GM12892 (cell line): ENCODE measurements at regions not wholly inside any gene's neighbourhood (a gene's known extent, or its start where the extent isn't known, plus 50 kb on each side); places are given as distances from the start of the nearest gene placed in this dataset.
A peak's percentile ranks its signal among the peaks of the same experiment; 100 is the strongest.
"Not testable (repeated sequence)": the region's sequence is repeated elsewhere in the genome, so short reads cannot be mapped to it uniquely, and the experiment has no call there.

Source experiments
- DNase-seq: peaks from one replicate; pipeline ENCODE4 v3.0.0; 2011; ENCODE audit not compliant: insufficient read length
- FAIRE-seq: peaks from 2 replicates; lab custom pipeline; 2011; peaks lifted over from hg19 to GRCh38; lab: Jason Lieb, UNC
- POLR2A ChIP-seq: IDR thresholded peaks from 2 replicates; pipeline ENCODE4 v1.6.1; 2011; ENCODE audit warnings: low read depth, low read length, control low read depth
- POLR2AphosphoS5 ChIP-seq: IDR thresholded peaks from 2 replicates; pipeline ENCODE4 v1.6.1; 2011; ENCODE audit warnings: low read depth, low read length, control low read depth
- TAF1 ChIP-seq: IDR thresholded peaks from 2 replicates; pipeline ENCODE4 v1.6.1; 2011; ENCODE audit warnings: low read depth, mild to moderate bottlenecking, control low read depth, low read length, borderline replicate concordance

DNA sequence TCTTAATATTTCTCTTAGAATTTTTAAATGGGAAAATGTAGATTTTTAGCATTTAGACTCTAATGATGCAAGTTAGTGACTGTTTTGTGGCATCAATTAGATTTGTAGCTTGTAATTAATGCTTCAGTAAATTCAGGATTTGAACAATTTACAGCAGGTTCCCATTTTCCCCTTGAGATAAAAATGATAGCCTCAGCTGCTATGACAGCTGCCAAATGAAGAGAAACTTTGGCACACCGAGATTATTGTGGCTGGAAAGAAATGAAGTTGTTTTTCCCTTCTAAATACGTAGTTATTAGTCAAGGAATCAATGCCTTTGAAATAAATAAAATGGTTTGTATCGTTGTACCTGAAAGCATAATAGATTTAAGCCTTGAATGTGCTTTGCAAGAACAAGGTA lies 206.4 kb upstream of the P2RY1 start:
- FAIRE-seq (no peak), DNase-seq (no peak)
- no peak for TF ChIP-seq TAF1
- no peak for TF ChIP-seq POLR2A
- TF ChIP-seq POLR2AphosphoS5, result no peak

DNA sequence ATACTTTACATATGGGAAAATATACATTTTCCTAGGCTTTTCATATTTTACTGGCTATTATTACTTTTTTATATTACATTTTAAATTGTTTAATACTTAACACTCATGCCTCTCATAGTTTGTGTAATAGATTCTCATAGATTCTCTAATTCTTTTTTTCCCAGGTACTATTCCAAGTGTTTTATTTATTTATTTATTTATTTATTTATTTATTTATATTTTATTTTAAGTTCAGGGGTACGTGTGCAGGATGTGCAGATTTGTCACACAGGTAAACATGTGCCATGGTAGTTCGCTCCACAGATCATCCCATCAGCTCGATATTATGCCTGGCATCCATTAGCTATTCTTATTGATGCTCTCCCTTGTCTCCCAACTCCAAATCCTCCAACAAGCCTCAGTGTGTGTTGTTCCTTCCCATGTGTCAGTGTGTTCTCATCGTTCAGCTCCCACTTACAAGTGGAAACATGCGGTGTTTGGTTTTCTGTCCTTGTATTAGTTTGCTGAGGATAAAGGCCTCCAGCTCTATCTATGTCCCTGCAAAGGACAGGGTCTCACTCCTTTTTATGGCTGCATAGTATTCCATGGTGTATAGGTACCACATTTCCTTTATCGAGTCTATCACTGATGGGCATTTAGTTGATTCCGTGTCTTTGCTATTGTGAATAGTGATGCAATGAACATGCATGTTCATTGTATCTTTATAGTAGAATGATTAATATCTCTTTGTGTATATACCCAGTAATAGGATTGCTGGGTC lies 205.4 kb upstream of the P2RY1 start:
- no peak for DNase-seq
- TF ChIP-seq POLR2A (no peak), POLR2AphosphoS5 (no peak), TAF1 (no peak)
- no peak for FAIRE-seq

DNA sequence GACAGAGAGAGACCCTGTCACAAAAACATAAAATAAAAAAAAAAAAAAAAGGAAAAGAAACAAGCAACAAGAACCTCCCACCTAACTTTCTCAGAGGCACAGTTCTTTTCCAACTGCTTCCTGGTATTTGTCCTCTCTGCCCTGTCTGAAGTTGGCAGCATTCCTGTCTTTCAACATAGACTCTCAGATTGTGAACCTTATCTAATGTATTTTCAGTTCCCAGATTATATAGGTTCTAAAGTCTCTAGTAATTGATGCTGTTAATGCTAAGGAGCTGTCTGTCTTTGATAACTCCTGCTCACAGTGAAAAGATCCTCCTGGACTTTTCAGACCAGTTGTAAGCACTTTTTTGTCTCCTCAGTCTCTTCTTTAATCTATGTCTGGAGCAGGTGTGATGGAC lies 199.5 kb upstream of the P2RY1 start:
- no peak for DNase-seq
- no peak for FAIRE-seq
- no peak for TF ChIP-seq TAF1
- no peak for TF ChIP-seq POLR2A
- TF ChIP-seq POLR2AphosphoS5, result no peak

DNA sequence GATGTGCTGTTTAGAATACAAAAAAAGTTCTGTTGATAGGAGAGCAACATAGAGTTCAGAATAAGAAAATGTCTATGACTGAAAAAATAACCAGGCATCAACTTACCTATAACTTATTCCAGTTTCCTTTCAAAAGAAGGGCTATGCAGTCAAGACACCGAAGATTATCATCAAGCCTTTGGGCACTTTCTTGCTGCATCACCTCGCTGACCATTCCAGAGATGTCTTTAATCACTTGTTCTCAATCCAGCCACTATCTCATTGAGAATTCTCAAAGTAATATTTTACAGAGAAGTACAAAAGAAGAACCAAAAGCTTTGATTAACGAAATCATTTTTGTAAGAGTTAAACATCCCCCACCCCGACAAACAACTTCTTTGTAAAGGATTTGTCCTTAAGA lies 198.3 kb upstream of the P2RY1 start:
- FAIRE-seq (no peak), DNase-seq (no peak)
- TF ChIP-seq TAF1 (no peak), POLR2AphosphoS5 (no peak), POLR2A (no peak)

DNA sequence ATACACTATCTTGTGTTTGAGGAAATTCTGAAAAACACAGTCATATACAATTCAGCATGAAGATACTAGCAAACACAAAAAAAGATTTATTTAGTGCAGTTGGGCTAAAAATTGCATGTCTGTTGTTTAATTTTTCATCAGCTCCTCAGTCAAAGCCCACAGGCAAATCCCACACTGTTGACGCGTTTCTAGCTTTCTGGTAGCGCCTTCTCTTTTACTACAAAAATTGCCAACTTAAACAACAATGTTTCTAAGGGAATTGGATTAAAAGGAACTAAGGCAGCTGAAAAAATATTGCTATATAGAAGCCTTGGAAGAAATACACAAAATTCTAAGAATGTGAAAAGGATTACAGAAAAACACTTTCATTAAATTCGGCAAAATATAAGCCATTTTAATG lies 196.7 kb upstream of the P2RY1 start:
- DNase-seq (no peak), FAIRE-seq (no peak)

DNA sequence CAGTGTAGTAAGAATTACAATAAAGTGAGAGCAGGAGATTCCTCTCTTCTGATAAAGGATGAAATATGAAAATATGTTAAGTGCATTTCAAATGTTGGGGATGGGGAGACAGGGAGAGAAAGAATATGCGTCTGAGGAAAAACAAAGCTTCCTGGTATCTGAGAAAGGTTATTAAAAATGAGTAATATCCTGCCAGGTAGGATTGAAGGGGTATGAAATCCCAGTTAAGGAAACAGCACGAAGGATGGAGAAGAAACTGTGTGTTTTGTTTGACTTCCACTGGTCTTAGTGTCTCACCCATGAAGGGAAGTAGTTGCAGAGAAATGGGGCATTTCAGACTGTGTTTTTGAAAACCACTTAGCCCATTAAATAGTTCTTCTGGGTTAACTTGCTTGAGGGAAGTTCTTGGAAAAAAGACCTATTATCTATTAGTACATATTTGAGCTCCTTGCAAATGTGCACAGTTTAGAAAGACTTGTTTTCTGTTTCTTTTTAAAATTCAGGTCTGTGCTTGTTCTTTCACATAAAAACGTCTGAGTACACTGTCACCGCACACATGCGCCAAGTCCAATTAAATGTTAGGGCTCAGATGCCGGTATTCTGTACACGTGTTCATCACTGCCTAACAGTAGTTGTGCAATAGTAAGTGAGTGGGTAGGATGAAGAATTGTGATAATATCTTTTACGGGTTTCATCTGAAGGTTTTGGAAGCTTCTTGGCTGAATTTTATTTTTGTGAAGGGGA lies 196.1 kb upstream of the P2RY1 start:
- FAIRE-seq (no peak), DNase-seq (no peak)
- TF ChIP-seq TAF1 (no peak), POLR2AphosphoS5 (no peak), POLR2A (no peak)

More for the DNA sequence above, 196.7 kb upstream of the P2RY1 start:
- no peak for TF ChIP-seq POLR2AphosphoS5
- TF ChIP-seq TAF1, result no peak
- TF ChIP-seq POLR2A, result no peak

DNA sequence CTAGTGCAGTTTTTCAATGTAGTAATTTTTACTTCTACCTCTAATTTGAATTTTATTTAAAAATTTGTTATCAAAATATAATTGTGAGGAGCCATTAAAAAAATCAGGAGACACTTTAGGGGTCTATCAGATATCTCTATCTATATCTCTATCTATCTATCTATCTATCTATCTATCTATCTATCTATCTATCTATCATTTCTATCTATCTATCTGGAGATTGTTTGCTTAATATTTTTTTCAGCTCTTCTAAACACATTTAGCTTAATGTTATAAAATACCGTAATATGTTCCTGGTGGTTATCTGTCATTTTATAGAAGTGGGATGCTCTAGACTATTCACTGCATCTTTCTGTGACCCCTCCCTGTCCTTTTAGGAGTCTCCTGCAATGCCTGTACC lies 193.7 kb upstream of the P2RY1 start:
- FAIRE-seq, result no peak
- no peak for DNase-seq
- no peak for TF ChIP-seq TAF1
- TF ChIP-seq POLR2AphosphoS5, result no peak
- TF ChIP-seq POLR2A, result no peak

DNA sequence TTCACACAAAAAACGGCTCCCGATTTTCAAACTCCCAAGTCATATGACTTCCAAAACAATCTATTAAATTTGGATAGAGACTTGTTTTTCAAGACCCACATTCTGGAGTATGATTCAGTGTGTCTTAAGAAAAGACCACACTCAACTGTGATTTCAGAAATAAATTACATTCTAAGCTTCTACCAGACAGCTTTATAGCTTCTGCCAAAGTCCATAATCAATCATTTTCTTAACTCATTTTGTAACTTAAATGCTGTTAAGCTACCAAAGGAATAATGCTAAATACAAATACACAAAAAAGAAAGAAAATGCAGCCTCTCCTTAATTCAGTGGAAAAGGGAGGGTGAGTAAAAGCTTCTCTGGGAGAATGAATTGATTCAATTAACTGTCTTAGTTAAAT lies 192.3 kb upstream of the P2RY1 start:
- no peak for TF ChIP-seq POLR2A
- no peak for TF ChIP-seq POLR2AphosphoS5
- TF ChIP-seq TAF1, result no peak
- FAIRE-seq, result peak; percentile 21
- no peak for DNase-seq

DNA sequence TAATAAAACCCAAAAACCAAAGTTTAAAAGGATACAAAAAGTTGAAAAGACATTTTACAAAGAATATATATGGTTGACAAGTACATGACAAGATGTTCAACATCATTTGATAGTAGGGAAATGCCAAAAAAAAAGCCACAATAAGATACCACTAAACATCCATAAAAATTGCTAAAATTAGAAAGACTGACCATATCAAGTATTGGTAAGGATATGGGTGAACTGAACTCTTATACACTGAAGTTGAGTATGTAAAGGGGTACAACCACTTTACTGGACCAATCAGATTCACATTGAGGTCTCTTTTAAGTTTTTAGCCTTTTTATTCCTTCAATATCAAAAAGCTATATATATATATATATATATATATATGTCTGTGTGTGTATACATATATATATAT lies 190.5 kb upstream of the P2RY1 start:
- DNase-seq (no peak), FAIRE-seq (no peak)
- no peak for TF ChIP-seq TAF1
- TF ChIP-seq POLR2A, result no peak
- TF ChIP-seq POLR2AphosphoS5, result no peak

DNA sequence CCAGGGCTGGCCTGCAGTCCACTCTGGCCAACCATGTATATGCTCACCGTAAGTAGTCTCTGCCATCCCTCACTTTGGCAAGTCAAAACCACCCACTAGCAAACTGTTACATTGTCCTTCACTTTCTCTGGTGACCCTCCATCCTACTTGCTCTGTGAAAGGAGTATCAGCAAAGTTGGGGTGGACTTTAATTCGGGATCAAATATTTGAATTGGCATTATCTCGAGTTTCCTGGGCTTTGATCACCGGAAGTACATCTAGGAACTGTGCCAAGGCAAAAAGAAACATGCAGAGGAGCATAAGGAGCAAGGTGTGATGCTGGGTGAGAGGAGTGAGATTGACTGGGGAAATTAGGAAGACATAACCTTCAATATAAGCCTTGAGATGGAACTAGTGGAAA lies 188.9 kb upstream of the P2RY1 start:
- no peak for DNase-seq
- TF ChIP-seq POLR2A (no peak), POLR2AphosphoS5 (no peak), TAF1 (no peak)
- FAIRE-seq, result no peak

DNA sequence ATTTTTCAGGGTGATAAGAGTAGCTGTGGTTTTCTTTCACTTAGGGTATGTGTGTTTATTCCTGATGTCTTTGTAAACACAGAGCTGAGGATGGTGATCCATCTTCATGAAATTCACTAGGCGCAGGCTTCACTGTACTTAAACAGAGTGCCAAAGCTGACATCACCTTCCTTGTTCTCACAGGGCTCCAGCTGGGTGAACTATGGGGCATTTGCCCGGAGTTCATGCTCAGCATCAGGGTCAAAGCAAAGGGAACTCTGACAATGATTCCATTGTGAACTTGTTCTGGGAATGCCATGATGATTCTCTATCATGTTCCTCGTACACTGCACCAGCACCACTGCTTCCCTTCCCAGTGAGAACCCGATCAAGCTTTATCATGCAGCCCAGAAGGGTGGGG lies 184.8 kb upstream of the P2RY1 start:
- FAIRE-seq (peak; percentile 14), DNase-seq (no peak)
- TF ChIP-seq POLR2AphosphoS5 (no peak), TAF1 (no peak)

DNA sequence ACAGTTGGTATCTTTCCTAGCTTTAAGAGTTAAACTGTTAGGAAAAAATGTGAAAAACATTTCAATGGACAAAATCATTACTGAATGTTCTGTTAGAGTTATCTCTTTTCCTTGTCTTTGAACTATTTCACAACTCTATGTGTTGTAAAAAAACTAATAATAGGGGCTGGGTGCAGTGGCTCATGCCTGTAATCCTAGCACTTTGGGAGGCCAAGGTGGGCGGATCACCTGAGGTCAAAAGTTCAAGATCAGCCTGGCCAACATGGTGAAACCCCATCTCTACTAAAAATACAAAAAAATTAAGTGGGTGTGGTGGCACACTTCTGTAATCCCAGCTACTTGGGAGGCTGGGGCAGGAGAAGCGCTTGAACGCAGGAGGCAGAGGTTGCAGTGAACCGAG lies 184.0 kb upstream of the P2RY1 start:
- FAIRE-seq, DNase-seq: not testable (repeated sequence)
